Inflammatory macrophage (primary cell): ENCODE measurements at regions not wholly inside any gene's neighbourhood (a gene's known extent, or its start where the extent isn't known, plus 50 kb on each side); places are given as distances from the start of the nearest gene placed in this dataset.

ENCODE experiments used
- DNase-seq, 2 donors: peaks; one replicate each; pipeline ENCODE4 v3.0.0-alpha.2; 2020 to 2022

DNA sequence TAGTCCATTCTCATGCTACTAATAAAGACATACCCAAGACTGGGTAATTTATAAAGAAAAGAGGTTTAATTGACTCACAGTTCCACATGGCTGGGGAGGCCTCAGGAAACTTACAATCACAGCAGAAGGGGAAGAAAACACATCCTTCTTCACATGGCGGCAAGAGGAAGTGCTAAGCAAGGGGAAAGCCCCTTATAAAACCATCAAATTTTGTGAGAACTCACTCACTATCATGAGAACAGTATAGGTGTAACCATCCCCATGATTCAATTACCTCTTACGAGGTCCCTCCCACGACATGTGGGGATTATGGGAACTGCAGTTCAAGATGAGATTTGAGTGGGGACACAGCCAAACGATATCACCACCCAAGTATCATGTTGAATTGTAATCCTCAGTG lies 52.7 kb upstream of the FOXO6 start:
- DNase-seq, result peak in 1 of 2 donors; percentile 9

GRCh38 chr1:41305576-41306363 lies 55.5 kb upstream of the FOXO6 start:
- DNase-seq, result no peak

- peak; percentile 28 to 40 for DNase-seq
Observed at GRCh38 chr1:41296506-41296905, 54.4 kb upstream of the SCMH1 start.

GRCh38 chr1:41294216-41294615 lies 52.1 kb upstream of the SCMH1 start:
- no peak for DNase-seq

GRCh38 chr1:41293779-41294178 lies 51.7 kb upstream of the SCMH1 start:
- DNase-seq, result no peak
